Body of pancreas (tissue), 4 donors: ENCODE measurements at regions not wholly inside any gene's neighbourhood (a gene's known extent, or its start where the extent isn't known, plus 50 kb on each side); places are given as distances from the start of the nearest gene placed in this dataset.

Source experiments
- ATAC-seq: fragments of 150-250 bp; one replicate; pipeline ENCODE4 v1.9.1; 2016
- DNase-seq, 4 donors: peaks; one replicate each; pipeline ENCODE4 v3.0.0-alpha.2; 2019
- H3K27ac ChIP-seq, 4 donors: fragments of 200-600 bp; sonication (generic); 1 replicate in 3 of 4; 2 replicates in 1 of 4; pipeline versions ENCODE4 v1.5.1 to v1.6.1; 2016 to 2019; ENCODE audit warnings: mild to moderate bottlenecking in 1 of 4, mixed read lengths in 1 of 4, moderate library complexity in 1 of 4
- H3K27me3 ChIP-seq, 2 donors: fragments of 200-600 bp; sonication (generic); one replicate each; pipeline ENCODE4 v1.6.0; 2016; ENCODE audit warnings: mild to moderate bottlenecking in 1 of 2
- H3K36me3 ChIP-seq, 2 donors: fragments of 200-600 bp; sonication (generic); replicated peaks in 1 of 2; 2 replicates each; pipeline ENCODE4 v1.5.1; 2016; ENCODE audit warnings: low read depth in 2 of 2; ENCODE audit not compliant: insufficient read depth in 1 of 2
- H3K4me1 ChIP-seq: fragments of 200-600 bp; sonication (generic); one replicate; pipeline ENCODE4 v1.6.0; 2016
- H3K4me3 ChIP-seq, 2 donors: fragments of 200-600 bp; sonication (generic); 1 replicate in 1 of 2; 2 replicates in 1 of 2; pipeline ENCODE4 v1.5.1; 2016 to 2019
- H3K9me3 ChIP-seq, 3 donors: fragments of 200-600 bp; sonication (generic); 1 replicate in 2 of 3; 2 replicates in 1 of 3; pipeline ENCODE4 v1.5.1; 2016
- CTCF ChIP-seq, 7 experiments: fragments of 450-650 bp in 4 of 7; fragments of 200-600 bp in 3 of 7; sonication (generic) in 3 of 7; IDR thresholded peaks; one replicate each; pipeline ENCODE4 v1.5.1; 2016 to 2019; ENCODE audit warnings: antibody characterized with exemption in 7 of 7
- POLR2A ChIP-seq, 3 donors: fragments of 450-650 bp; IDR thresholded peaks; one replicate each; pipeline ENCODE4 v1.6.1; 2016; ENCODE audit warnings: antibody characterized with exemption in 3 of 3, mild to moderate bottlenecking in 2 of 3
- WGBS, 2 donors: methylation state at CpG; one replicate each; pipeline ENCODE4 v1.1.5; 2017; 5-methylcytosine and 5-hydroxymethylcytosine counted together
- intact Hi-C: fragments of 100-400 bp; cut with DNase I; formaldehyde crosslinking; loops from one replicate; pipeline ENCODE4 v1.15.1; 2023

- Histone ChIP-seq H3K36me3 (no peaks in the 10 kb centered on the region), H3K4me1 (no peaks in the 10 kb centered on the region), H3K27me3 (no peaks in the 10 kb centered on the region), H3K27ac (no peak overlapping the region), H3K4me3 (no peak overlapping the region), H3K9me3 (no peaks in the 10 kb centered on the region)
- no peak for ATAC-seq
- intact Hi-C loops, result no loop called here
- 88 to 94% methylated on average over 3 of the region's 3 CpGs for WGBS, 2 donors
- no peak for DNase-seq
- no peak for TF ChIP-seq POLR2A (IDR thresholded peaks at IDR 0.05)
- no peak for TF ChIP-seq CTCF (IDR thresholded peaks at IDR 0.05)
Observed at GRCh38 chr2:167900435-167901114, 346.8 kb downstream of the STK39 start.

- 50 to 82% methylated on average over 3 of the region's 3 CpGs for WGBS, 2 donors
- Histone ChIP-seq H3K27ac (no peak overlapping the region), H3K4me1 (no peaks in the 10 kb centered on the region), H3K27me3 (no peaks in the 10 kb centered on the region), H3K4me3 (no peak overlapping the region), H3K36me3 (no peaks in the 10 kb centered on the region), H3K9me3 (no peaks in the 10 kb centered on the region)
- ATAC-seq (no peak), DNase-seq (no peak)
- intact Hi-C loops, result no loop called here
- TF ChIP-seq POLR2A (IDR thresholded peaks at IDR 0.05), result no peak
- no peak for TF ChIP-seq CTCF (IDR thresholded peaks at IDR 0.05)
Observed at GRCh38 chr2:167898340-167898739, 349.1 kb downstream of the STK39 start.

GRCh38 chr2:167891841-167892240, 355.6 kb downstream of the STK39 start:
- Histone ChIP-seq H3K9me3 (no peaks in the 10 kb centered on the region), H3K4me3 (no peak overlapping the region), H3K4me1 (no peaks in the 10 kb centered on the region), H3K27ac (no peak overlapping the region), H3K27me3 (no peaks in the 10 kb centered on the region), H3K36me3 (no peaks in the 10 kb centered on the region)
- no peak for DNase-seq
- 90 to 92% methylated on average over 5 of the region's 5 CpGs for WGBS, 2 donors
- no peak for TF ChIP-seq POLR2A (IDR thresholded peaks at IDR 0.05)
- no peak for TF ChIP-seq CTCF (IDR thresholded peaks at IDR 0.05)
- no peak for ATAC-seq
- intact Hi-C loops, result no loop called here

GRCh38 chr2:167890739-167891138, 356.7 kb downstream of the STK39 start:
- Histone ChIP-seq H3K9me3 (no peaks in the 10 kb centered on the region), H3K27ac (no peak overlapping the region), H3K4me3 (no peak overlapping the region), H3K27me3 (no peaks in the 10 kb centered on the region), H3K36me3 (no peaks in the 10 kb centered on the region), H3K4me1 (no peaks in the 10 kb centered on the region)
- TF ChIP-seq CTCF (IDR thresholded peaks at IDR 0.05), result no peak
- no peak for TF ChIP-seq POLR2A (IDR thresholded peaks at IDR 0.05)
- ATAC-seq (no peak), DNase-seq (no peak)
- 79 to 95% methylated on average over 2 of the region's 2 CpGs for WGBS, 2 donors
- intact Hi-C loops, result no loop called here

GRCh38 chr2:167880415-167880814, 367.0 kb downstream of the STK39 start:
- Histone ChIP-seq H3K9me3 (no peaks in the 10 kb centered on the region), H3K36me3 (no peaks in the 10 kb centered on the region), H3K27me3 (no peaks in the 10 kb centered on the region), H3K4me1 (no peaks in the 10 kb centered on the region), H3K4me3 (no peak overlapping the region), H3K27ac (no peak overlapping the region)
- no peak for DNase-seq
- TF ChIP-seq CTCF (IDR thresholded peaks at IDR 0.05), result no peak
- no peak for TF ChIP-seq POLR2A (IDR thresholded peaks at IDR 0.05)
- intact Hi-C loops, result no loop called here
- WGBS, 2 donors, result 16 to 33% methylated on average over 1 of the region's 1 CpG
- no peak for ATAC-seq
